SIG-M5 treated with dmso at 0.1 percent for 504 hours (cell line): ENCODE measurements at regions not wholly inside any gene's neighbourhood (a gene's known extent, or its start where the extent isn't known, plus 50 kb on each side); places are given as distances from the start of the nearest gene placed in this dataset.
"Not testable (repeated sequence)": the region's sequence is repeated elsewhere in the genome, so short reads cannot be mapped to it uniquely, and the experiment has no call there.

Experiments
- DNase-seq: peaks from one replicate; lab custom pipeline; 2025; ENCODE audit not compliant: unreplicated experiment; lab: John Stamatoyannopoulos, UW

DNA sequence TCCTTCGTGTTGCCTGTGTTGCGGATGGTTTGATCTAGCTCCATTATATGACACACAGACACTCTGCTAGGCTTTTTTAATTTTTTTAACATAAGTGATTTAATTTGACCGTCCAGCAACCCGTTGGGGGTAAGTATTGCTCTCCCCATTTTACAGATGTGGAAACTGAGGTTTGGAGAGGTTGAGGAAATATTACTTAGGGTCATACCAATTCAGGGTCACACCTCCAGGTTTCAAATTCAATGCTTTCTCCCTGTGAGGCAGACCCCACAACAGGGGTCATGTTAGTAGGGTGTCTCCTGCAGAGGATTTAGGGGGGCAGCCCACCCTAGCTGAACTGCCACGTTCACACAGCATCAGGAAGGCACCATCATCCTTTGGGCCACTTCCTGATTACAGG, 179.4 kb downstream of the COPRS start:
- no peak for DNase-seq

DNA sequence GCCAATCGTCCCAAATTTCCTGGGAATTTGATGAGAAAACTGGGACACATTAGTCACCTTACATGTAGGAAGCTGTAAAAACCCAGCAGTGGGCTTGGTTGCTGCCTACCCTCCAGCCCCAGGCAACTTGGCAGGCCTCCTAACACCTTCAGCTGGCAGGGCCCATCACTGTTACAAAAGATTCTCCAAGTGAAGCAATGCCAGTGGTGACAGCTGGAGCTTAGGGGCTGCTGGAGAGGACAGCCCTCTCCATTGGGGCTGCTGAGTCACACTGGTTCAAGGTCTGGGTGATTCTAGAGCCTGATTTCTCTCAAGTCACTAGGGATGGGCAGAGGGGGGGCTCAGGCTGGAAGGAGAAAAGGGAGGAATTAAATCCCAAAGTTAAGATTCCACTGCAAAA, 180.6 kb downstream of the COPRS start:
- DNase-seq, result peak; percentile 24

DNA sequence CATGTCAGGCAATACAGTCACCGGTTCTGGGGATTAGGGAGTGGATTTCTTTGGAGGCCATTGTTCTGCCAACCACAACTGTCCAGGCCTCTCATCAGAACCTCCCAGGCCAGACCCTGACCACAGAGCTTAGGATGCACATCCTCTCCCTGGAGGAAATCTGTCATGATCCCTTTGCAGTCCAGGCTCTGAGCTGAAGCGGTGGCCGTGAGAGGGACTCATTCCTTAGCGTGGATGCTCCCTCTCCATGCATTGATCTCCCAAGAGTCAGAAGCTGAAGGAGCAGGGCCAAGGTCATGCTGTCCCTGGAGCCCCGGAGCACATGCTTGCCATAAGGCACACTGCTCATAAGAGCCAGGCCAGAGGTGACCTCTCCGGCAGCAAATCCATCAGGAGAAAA, 181.4 kb downstream of the COPRS start:
- no peak for DNase-seq

DNA sequence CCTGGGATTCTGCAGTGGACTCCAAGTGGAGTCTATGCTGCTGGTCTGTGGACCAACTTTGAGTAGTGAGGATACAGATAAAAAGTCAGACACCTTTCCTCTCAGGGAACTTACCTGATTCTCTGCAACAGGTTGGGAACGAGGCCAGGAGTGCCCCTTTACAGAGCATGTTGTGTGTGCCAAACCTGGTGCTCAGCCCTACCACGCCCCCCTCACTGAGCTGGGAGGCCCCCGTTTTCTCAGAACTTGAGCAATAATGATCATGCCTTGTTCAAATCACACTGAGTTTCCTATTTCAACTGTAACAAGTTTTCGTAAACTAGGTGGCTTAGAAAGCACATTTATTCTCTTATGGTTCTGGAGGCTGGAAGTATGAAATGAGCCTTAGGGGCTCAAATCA, 182.0 kb downstream of the COPRS start:
- DNase-seq, result no peak

DNA sequence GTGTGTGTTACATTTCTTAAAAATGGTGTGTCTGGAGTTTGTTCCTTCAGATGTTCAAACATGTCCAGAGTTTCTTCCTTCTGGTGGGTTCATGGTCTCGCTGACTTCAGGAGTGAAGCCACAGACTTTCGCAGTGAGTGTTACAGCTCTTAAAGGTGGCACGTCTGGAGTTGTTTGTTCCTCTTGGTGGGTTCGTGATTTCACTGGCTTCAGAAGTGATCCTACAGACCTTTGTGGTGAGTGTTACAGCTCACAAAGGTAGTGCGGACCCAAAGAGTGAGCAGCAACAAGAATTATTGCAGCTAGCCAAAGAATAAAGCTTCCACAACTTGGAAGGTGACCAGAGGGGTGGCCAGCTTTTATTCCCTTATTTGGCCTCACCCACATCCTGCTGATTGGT, 183.7 kb downstream of the COPRS start:
- not testable (repeated sequence) for DNase-seq

DNA sequence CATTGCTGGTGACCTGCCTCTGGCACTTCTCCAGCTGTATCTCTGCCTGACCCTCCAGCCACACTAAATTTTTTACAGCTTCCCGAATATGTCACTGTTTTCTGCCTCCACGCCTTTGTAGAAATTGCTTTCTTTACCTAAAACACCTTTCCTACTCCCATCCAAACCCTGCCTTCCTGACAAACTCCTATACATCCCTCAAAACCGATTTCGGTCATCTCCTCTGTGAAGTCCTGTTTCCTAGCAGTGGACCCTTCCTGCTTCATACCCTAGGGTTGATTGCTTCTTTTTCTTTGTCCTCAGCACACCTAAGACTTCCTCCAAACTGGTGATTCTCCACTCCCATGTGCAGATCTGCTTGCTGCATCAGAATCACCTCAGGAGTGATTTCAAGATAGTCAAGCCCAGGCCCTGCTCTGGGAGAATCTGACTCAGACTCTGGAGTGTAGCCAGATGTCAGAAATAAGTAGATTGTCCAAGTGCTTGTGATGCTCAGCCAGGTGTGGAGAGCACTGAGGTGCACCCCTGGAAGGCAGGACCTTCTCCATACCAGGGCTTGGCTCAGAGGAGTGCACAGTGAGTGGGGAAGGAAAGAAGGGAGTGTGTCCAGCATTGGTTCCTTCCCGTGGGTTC, 184.2 kb downstream of the COPRS start:
- DNase-seq, result no peak

DNA sequence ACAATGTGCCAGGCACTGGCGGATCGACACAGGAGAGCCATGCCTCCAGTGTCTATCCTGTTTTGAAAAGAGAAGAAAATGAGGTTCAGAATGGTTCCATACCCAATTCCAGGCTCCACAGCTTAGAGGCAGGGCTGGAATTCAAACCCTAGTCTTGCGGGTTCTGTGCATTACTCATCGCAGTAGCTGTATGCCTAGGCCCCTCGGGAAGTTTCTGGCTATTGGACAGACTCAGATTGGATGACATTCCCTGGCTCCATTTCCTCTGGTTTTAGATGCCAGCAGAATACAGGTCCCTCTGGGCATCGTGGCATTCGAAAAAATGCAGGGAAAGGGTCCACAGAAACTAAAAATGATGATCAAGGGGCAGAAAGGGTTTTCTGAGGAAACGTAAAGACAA, 184.7 kb downstream of the COPRS start:
- DNase-seq, result no peak

DNA sequence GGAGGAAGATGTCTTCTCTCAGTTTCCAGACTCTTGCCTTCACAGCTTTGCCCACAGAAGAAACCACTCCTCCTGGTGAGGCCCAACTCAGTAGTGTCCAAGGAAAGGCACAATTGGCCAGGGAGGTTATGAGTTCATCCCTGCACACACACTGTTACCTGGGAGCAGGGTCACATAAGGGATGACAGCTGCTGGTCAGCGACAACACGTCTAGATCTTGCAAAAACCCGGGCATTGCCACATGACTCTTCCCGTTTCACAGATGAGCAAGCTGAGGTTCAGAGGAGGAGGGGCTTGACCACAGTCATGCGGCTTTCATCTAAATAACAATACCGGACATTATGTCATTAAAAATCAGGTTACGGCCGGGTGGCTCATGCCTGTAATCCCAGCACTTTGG, 186.0 kb downstream of the COPRS start:
- DNase-seq, result no peak

DNA sequence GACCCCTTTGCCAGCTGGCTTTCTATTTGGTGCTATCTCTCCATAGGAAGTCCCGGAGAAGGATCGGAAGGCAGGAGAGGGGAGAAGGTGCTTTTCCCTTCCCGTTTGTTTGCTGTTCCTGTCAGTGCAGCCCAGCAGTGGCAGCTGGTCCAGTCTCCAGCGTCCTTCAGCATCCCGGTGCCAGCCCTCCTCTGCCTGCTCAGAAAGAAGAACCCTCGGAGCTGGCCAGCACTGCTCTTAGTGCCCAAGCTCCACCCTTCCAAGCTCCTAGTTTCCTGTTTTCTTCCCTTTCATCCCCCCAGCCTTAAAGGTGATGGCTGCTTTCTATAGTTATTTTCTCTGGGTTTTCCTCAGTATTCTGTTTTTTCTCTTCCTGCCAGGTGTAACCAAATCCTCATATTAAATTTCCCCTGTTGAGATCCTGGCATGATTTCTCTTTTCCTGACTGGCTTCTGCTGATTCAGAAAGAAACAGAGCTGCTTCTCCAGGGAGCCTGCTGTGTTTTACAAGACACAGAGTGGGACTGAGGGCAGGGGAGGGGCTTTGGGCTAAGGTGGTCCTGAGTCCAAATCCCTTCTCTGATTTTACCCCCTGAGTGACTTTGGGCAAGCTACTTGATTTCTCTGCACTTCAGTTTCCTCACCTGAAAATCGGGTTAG, 186.8 kb downstream of the COPRS start:
- no peak for DNase-seq

DNA sequence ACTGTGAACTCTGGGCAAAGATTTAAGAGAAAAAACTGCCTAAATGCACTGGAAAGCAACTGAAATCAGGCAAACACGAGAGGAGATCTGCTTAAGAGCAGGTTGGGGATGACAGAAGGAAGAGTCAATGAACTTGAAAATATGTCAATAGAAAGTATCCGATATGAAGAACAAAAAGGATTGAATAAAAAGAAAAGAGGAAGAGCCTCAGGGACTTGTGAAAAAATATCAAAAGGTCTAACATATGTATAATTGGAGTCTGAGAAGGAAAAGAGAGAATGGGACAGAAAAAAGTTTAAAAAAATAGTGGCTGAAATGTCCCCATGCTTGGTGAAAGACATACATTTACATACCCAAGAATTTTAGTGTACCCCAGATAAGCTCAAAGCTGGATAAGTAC, 195.5 kb downstream of the COPRS start:
- no peak for DNase-seq

DNA sequence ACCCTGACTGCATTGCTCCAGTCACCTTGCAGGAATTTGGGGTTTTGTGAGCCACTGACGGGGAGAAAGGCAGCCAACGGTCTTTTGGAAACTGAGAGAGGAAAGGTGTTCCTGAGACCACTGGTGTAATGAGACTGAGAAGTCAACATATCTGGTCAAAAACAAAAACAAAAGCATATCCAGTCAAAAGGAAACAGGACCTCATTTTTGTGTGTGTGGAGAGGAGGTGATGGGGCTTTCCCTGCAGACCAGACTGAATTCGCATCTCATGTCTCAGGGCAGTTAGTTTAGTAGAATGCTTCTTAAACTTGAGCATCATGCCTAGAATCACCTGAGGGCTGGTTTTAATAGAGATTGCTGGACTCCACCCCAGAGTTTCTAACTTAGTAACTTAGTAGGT, 198.4 kb downstream of the COPRS start:
- no peak for DNase-seq

DNA sequence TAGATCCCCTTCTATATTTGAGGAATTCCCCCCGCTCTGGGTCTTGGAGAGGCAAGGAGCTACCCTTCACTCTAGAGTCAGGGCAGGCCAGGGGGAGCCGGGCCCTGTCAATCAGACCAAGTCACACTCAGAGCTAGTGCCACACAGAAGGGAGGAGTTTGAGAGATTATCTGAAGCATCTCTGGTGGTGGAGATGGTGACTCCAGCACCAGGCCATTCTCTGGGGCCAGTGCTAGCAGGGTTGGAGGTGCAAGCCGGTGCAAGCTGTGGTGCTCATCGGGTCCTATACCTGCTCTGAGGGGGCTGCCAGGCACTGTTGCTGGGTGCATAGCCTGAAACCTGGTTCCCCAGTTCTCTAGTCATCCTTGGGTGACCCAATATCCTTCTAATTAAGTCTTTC, 201.2 kb downstream of the COPRS start:
- DNase-seq, result no peak

DNA sequence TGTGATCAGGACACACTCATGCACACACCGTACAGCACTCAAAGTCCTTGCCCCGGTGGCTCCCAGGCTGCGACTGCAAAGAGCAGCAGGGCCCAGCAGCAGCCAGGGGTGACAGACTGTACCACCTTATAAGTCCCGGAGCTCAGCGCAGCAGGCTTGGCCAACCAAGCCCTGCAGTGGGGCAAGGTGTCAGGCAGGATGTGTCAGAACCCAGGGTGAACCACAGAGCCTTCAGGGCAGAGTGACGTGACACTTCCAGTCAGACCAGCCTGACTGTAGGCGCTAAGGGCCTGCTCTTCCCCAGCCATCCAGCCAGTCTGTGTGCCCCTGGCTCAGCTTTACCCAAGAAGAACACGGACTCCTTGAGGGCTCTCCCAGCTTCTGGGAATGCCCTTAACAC, 204.1 kb downstream of the COPRS start:
- DNase-seq, result peak; percentile 31

DNA sequence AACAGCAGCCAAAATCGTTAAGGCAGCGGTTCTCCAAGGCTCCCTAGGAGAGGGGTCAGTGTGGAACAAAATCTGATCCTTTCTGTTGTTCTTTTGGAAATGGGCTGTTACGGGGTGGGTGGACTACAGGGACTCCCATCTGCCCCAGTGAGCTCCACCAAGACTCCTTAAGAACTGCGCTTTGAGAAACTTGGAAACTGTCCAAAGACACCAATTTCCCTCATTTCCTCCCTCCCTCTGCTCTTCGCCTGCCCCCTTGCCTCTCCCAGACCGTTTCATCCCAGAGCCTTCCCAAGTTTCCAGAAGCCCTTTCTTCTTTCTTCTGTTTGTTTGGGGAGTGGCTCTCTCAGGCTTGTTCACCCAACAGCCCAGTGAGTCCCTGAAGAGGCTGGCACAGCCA, 205.4 kb downstream of the COPRS start:
- no peak for DNase-seq

DNA sequence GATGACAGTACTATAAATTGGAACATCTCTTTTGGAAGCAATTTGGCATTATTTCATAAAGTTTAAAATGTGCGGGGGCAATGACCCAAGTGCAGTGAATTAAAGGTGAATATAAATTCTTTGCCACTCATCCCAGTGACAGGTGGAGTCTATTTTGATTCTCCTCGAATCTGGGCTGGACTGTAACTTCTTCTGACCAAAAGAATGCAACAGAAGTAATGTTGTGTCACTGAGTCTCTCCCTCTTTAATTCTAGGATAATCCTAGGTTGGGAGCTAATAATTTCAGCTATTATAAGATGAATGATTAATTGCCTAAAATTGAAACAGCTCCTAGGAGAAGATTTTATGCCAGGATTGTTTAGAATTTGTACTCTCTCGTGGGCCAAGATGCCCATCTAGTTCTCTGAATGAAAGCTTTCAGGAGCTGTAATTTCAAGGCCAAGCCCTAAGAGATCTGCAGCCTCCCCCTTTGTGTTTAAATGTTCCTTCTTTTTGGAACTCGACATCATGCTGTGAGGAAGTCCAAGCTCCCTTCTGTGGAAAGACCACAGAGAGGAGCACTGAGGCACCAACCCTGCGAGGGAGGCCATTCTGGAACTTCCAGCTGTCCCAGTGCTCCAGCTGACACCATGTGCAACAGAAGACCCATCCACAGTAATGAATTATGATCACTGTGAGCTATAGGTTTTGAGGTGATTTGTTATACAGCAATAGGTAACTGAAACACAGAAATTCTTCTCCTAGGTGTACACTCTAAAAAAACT, 208.1 kb downstream of the COPRS start:
- DNase-seq, result no peak

DNA sequence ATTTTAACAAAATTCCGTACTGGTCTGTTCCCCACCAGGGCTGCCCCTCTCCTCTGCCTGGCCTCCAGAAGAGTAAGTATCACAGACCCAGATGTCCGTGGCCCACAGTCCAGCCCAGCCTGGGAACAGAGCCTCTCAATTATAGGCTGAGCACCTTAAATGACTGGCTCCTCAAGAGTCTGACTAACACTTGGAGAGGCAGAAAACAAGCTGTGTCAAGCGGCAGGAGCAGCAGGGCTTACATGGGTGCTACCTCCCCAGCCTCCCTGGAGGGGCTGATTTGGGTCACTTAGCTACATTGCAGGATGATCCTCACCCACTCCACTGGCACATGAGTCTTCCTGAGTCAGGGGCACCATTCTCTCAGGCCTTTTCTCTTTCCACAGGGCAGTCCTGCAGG, 209.7 kb downstream of the COPRS start:
- no peak for DNase-seq

DNA sequence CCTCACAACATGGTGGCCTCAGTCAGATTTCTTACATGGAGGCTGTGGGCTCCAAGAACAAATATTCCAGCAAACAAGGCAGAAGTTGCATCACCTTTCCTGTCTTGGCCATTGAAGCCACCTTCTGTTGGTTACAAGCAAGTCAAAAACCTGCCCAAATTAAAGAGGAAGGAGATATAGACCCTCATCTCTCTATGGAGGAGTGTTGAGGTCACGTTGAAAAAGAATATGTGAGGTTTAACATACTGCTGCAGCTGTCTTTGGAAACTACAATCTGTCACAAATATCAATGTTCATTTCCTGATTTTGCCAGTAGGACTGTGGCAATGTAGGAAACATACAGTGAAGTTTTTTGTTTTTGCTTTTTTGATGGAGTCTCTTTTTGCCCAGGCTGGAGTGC, 211.4 kb downstream of the COPRS start:
- DNase-seq, result no peak

DNA sequence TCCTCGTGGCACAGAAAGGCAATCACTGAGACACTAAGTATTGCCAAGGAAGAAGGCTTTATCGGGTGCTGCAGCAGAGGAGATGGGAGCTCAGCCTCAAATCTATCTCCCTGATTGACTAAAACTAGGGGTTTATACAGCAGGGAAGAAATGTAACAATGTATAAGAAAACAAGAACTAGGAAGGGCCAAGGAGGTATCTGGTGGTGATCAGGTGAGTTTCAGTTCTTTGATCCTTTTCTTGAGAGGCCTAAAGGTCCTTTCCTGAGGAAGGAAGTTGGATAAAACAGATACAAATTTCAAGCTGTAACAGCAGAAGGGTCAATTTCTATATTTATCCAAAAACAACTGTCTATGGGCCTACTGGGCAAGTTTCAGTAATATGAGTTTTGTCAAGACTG, 212.4 kb downstream of the COPRS start:
- no peak for DNase-seq

DNA sequence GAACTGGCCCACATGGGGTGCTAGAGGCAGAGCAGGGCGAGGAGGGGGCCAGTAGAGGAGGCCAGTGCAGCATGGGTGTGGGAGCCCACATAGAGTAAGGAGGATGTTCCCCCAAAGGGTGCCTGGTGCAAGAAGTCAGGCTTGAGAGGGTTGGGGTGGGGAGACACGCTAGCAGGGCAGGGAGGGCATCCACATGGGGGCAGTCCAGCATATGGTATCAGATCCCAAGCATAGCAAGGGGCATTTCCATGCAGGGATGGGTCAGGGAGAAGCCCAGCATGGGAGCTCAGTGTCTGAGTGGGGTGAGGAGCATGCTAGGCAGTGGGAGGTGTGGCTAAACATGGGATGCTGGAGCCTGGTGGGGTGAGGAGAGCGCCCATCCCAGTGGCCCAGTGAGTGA, 213.7 kb downstream of the COPRS start:
- no peak for DNase-seq

DNA sequence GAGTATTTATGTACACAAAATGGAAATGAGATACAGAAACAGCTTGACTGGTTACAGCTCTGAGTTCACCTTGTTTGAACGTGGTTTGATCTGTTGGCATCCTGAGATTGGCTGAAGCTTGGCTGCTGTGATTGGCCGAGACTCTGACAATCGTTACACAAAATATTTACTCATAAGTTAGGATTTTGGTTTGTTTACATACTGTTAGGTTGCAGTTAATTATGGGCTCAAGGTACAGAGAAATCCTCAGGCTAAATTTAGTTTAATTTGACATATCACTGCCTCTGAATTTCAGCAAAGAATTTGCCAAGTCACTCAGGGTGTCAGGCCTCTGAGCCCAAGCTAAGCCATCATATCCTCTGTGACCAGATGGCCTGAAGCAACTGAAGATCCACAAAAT, 227.3 kb downstream of the COPRS start:
- no peak for DNase-seq

DNA sequence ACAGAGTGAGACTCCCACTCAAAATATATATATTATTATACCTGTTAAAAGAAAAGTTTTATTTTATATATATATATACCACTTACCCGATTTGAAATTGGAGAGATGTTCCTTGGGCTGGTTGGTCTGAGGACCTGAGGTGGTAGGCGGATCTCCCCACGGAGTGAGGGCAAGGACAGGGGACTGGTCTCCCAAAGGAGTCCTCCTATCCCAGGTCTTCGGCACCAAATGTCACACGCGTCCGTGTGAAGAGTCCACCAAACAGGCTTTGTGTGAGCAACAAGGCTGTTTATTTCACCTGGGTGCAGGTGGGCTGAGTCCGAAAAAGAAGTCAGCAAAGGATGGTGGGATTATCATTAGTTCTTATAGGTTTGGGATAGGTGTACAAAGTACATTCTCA, 228.2 kb downstream of the COPRS start:
- DNase-seq, result not testable (repeated sequence)

DNA sequence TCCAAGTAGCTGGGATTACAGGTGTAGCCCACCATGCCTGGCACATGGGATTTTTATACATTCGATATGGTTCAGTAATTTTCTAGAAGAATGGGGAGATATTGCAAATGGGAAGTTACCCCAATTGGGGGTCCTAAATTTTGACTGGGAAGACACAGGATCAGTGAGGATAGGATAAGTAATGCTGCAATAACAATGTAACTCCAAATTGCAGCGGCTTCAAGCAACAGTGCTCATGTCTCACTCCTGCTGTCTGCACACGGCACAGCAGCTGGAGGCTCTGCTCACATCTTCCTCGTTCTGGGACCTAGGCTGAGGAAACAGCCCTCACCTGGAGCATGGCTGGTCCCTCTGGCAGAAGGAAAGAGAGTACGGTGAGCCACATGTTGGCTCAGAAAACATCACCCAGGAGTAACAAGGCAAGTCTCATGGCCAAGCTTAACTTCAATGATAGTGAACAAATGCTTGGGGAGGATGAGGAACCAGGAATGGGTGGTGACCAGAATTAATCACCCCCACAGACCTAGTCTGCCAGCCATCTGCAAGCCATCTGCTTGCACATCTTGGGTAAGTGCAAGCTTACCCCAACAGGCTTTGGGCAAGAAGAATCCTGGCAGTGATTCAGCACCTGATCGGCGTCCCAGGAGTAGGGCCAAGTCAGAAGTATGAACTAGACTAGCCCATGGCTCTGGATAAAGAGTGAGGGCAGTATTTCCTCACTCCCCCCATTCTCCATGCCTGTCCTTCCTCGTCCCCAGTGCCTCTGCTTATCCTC, 229.2 kb downstream of the COPRS start:
- no peak for DNase-seq
